ENCODE measurements at regions not wholly inside any gene's neighbourhood (a gene's known extent, or its start where the extent isn't known, plus 50 kb on each side); places are given as distances from the start of the nearest gene placed in this dataset.
A peak's percentile ranks its signal among the peaks of the same experiment; 100 is the strongest.

- ChIA-PET CTCF (interaction anchor here (0.5 kb wide), 1 partner anchor 212 kb away, joined by 3 read pairs; no protein-coding TSS in a partner anchor), POLR2A (ENCODE audit: low non-redundant PET) (no interaction called here)
- H3K27ac ChIP-seq = no peak overlapping the region
- DNase-seq (ENCODE audit: low spot score) = no peak
- no peak for TF ChIP-seq CTCF (conservative IDR thresholded peaks at IDR 0.05; ENCODE audit: low read depth)
Observed at GRCh38 chr6:77181749-77182148, 281.5 kb downstream of the HTR1B start.

DNA sequence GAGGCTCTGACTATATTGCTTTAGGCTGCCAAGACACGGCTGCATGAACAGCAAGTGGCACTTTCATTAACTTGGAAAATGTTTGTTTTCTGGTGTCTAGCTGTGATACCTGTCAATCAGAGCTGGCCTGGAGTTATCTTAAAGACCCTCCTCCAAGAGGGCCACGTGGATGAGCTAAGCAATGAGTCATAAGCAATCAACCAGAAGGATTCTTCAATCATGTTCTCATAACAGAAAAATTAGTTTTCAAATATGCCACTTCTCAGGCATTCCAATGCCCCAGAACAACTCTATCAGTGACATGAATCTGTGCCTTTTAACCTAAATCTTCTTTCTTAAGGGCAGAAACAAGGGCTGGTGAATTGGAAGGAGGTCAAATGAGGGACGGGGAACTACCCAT lies 283.0 kb downstream of the HTR1B start:
- CTCF ChIA-PET = no interaction called here
- H3K27ac ChIP-seq = no peak overlapping the region
- no peak for DNase-seq (ENCODE audit: low spot score)
- POLR2A ChIA-PET (ENCODE audit: low non-redundant PET) = no interaction called here
- no peak for TF ChIP-seq CTCF (conservative IDR thresholded peaks at IDR 0.05; ENCODE audit: low read depth)

- peak; percentile 5 for DNase-seq (ENCODE audit: low spot score)
- H3K27ac ChIP-seq = no peak overlapping the region
Observed at GRCh38 chr6:77178821-77179220, 284.5 kb downstream of the HTR1B start.

DNA sequence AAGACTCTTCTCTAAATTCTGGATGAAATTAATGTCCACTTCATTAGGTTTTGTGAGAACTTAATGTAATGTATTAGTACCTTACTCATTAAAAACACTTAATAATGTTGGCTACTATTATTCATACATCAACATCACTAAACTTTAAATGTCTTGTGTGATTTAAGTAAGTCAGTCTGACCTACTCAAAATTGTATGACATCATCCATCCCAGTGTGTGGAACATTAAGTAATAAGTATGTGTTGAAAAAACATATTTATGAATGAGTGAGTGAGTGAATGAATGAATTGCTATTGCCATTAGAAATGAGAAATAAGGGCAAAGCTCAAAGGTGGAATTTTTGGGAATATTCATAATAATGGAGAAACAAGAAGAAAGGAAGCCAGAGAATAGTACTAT lies 285.8 kb downstream of the HTR1B start:
- DNase-seq (ENCODE audit: low spot score) = no peak
- CTCF ChIA-PET = no interaction called here
- no peak for TF ChIP-seq CTCF (conservative IDR thresholded peaks at IDR 0.05; ENCODE audit: low read depth)
- H3K27ac ChIP-seq = no peak overlapping the region
- POLR2A ChIA-PET (ENCODE audit: low non-redundant PET) = no interaction called here

More at GRCh38 chr6:77178821-77179220, 284.5 kb downstream of the HTR1B start:
- ChIA-PET CTCF (interaction anchor here (0.6 kb wide), 2 partner anchors 652 to 1245 kb away, joined by 3 to 6 read pairs; no protein-coding TSS in a partner anchor), POLR2A (ENCODE audit: low non-redundant PET) (no interaction called here)
- no peak for TF ChIP-seq CTCF (conservative IDR thresholded peaks at IDR 0.05; ENCODE audit: low read depth)

GRCh38 chr6:77173472-77174074 lies 289.7 kb downstream of the HTR1B start:
- ChIA-PET POLR2A (ENCODE audit: low non-redundant PET) (no interaction called here), CTCF (no interaction called here)
- TF ChIP-seq CTCF (conservative IDR thresholded peaks at IDR 0.05; ENCODE audit: low read depth) = no peak
- no peak for DNase-seq (ENCODE audit: low spot score)
- no peak overlapping the region for H3K27ac ChIP-seq

- POLR2A ChIA-PET (ENCODE audit: low non-redundant PET) = no interaction called here
- H3K27ac ChIP-seq = no peak overlapping the region
- CTCF ChIA-PET = no interaction called here
- DNase-seq (ENCODE audit: low spot score) = no peak
- no peak for TF ChIP-seq CTCF (conservative IDR thresholded peaks at IDR 0.05; ENCODE audit: low read depth)
Observed at GRCh38 chr6:77172578-77172977, 290.7 kb downstream of the HTR1B start.
